ENCODE measurements at regions not wholly inside any gene's neighbourhood (a gene's known extent, or its start where the extent isn't known, plus 50 kb on each side); places are given as distances from the start of the nearest gene placed in this dataset.

- TF ChIP-seq TEAD4 (IDR thresholded peaks at IDR 0.05) = no peak
These were observed 975.1 kb downstream of the TFAP2A start for GRCh38 chr6:9439621-9440330.

- TF ChIP-seq CREB1 (IDR thresholded peaks at IDR 0.05; ENCODE audit: low read depth) (no peak), MAX (IDR thresholded peaks at IDR 0.05) (no peak), REST (IDR thresholded peaks at IDR 0.05; ENCODE audit: low read depth) (no peak), ZBTB7A (IDR thresholded peaks at IDR 0.05; ENCODE audit: low read depth) (no peak), TEAD4 (IDR thresholded peaks at IDR 0.05) (no peak), NFIC (IDR thresholded peaks at IDR 0.05) (no peak), CEBPB (IDR thresholded peaks at IDR 0.05) (no peak), EP300 (IDR thresholded peaks at IDR 0.05; ENCODE audit: borderline replicate concordance) (no peak), USF1 (IDR thresholded peaks at IDR 0.05) (no peak), FOXM1 (IDR thresholded peaks at IDR 0.05; ENCODE audit: borderline replicate concordance, low read depth) (no peak), EGR1 (IDR thresholded peaks at IDR 0.05) (no peak), TCF12 (IDR thresholded peaks at IDR 0.05; ENCODE audit: low read depth) (no peak), TAF1 (IDR thresholded peaks at IDR 0.05; ENCODE audit: low read depth) (no peak), RAD21 (IDR thresholded peaks at IDR 0.05; ENCODE audit: low read depth) (no peak), YY1 (IDR thresholded peaks at IDR 0.05; ENCODE audit: low read depth) (no peak)
These were observed 977.0 kb downstream of the TFAP2A start for GRCh38 chr6:9437836-9438235.

- no peak for TF ChIP-seq FOXM1 (IDR thresholded peaks at IDR 0.05; ENCODE audit: borderline replicate concordance, low read depth)
- TF ChIP-seq YY1 (IDR thresholded peaks at IDR 0.05; ENCODE audit: low read depth) = no peak
- no peak for TF ChIP-seq TAF1 (IDR thresholded peaks at IDR 0.05; ENCODE audit: low read depth)
These were observed 979.6 kb downstream of the TFAP2A start for GRCh38 chr6:9435281-9435680.

GRCh38 chr6:9431945-9432344 is 982.9 kb downstream of the TFAP2A start:
- TF ChIP-seq TEAD4 (IDR thresholded peaks at IDR 0.05) (no peak), CEBPB (IDR thresholded peaks at IDR 0.05) (no peak), ZBTB7A (IDR thresholded peaks at IDR 0.05; ENCODE audit: low read depth) (no peak), TCF12 (IDR thresholded peaks at IDR 0.05; ENCODE audit: low read depth) (no peak), YY1 (IDR thresholded peaks at IDR 0.05; ENCODE audit: low read depth) (no peak), NFIC (IDR thresholded peaks at IDR 0.05) (no peak), EGR1 (IDR thresholded peaks at IDR 0.05) (no peak), CREB1 (IDR thresholded peaks at IDR 0.05; ENCODE audit: low read depth) (no peak), FOXM1 (IDR thresholded peaks at IDR 0.05; ENCODE audit: borderline replicate concordance, low read depth) (no peak), EP300 (IDR thresholded peaks at IDR 0.05; ENCODE audit: borderline replicate concordance) (no peak)

GRCh38 chr6:9428421-9429172 is 986.3 kb downstream of the TFAP2A start:
- no peak for TF ChIP-seq TCF12 (IDR thresholded peaks at IDR 0.05; ENCODE audit: low read depth)
- TF ChIP-seq NFIC (IDR thresholded peaks at IDR 0.05) = no peak
- no peak for TF ChIP-seq FOXM1 (IDR thresholded peaks at IDR 0.05; ENCODE audit: borderline replicate concordance, low read depth)
- TF ChIP-seq ZBTB7A (IDR thresholded peaks at IDR 0.05; ENCODE audit: low read depth) = no peak
- no peak for TF ChIP-seq TAF1 (IDR thresholded peaks at IDR 0.05; ENCODE audit: low read depth)
- no peak for TF ChIP-seq CEBPB (IDR thresholded peaks at IDR 0.05)
- no peak for TF ChIP-seq YY1 (IDR thresholded peaks at IDR 0.05; ENCODE audit: low read depth)
- TF ChIP-seq USF1 (IDR thresholded peaks at IDR 0.05) = no peak
- TF ChIP-seq CREB1 (IDR thresholded peaks at IDR 0.05; ENCODE audit: low read depth) = no peak
- TF ChIP-seq EGR1 (IDR thresholded peaks at IDR 0.05) = no peak
- no peak for TF ChIP-seq MAX (IDR thresholded peaks at IDR 0.05)
- TF ChIP-seq EP300 (IDR thresholded peaks at IDR 0.05; ENCODE audit: borderline replicate concordance) = no peak
- TF ChIP-seq REST (IDR thresholded peaks at IDR 0.05; ENCODE audit: low read depth) = no peak
- TF ChIP-seq TEAD4 (IDR thresholded peaks at IDR 0.05) = no peak

- TF ChIP-seq TEAD4 (IDR thresholded peaks at IDR 0.05) = no peak
- no peak for TF ChIP-seq USF1 (IDR thresholded peaks at IDR 0.05)
- TF ChIP-seq YY1 (IDR thresholded peaks at IDR 0.05; ENCODE audit: low read depth) = no peak
These were observed 986.8 kb upstream of the SLC35B3 start for GRCh38 chr6:9422138-9422537.

Measured in Ishikawa (cell line).